Loucy (cell line): ENCODE measurements at regions not wholly inside any gene's neighbourhood (a gene's known extent, or its start where the extent isn't known, plus 50 kb on each side); places are given as distances from the start of the nearest gene placed in this dataset.
"Not testable (repeated sequence)": the region's sequence is repeated elsewhere in the genome, so short reads cannot be mapped to it uniquely, and the experiment has no call there.

Source experiments
- H2AFZ ChIP-seq: fragments of 200-600 bp; sonication (generic); 2 replicates; pipeline ENCODE4 v1.6.0; 2016; ENCODE audit warnings: antibody characterized with exemption, mild to moderate bottlenecking, low read length, moderate library complexity
- H3F3A ChIP-seq: fragments of 200-600 bp; 2 replicates; pipeline ENCODE4 v1.6.0; 2016; ENCODE audit warnings: antibody characterized with exemption, low read depth, mild to moderate bottlenecking
- H3K27me3 ChIP-seq: fragments of 200-600 bp; sonication (generic); 2 replicates; pipeline ENCODE4 v1.6.1; 2014; ENCODE audit warnings: low read length, mild to moderate bottlenecking; ENCODE audit not compliant: insufficient read depth, poor library complexity, severe bottlenecking
- H3K36me3 ChIP-seq: fragments of 200-600 bp; sonication (generic); 2 replicates; pipeline ENCODE4 v1.6.1; 2016; ENCODE audit warnings: low read length; ENCODE audit not compliant: insufficient read depth
- H3K4me1 ChIP-seq: fragments of 200-600 bp; sonication (generic); 2 replicates; pipeline ENCODE4 v1.5.1; 2014; ENCODE audit warnings: low read length, mild to moderate bottlenecking; ENCODE audit not compliant: insufficient read depth, poor library complexity, severe bottlenecking
- H3K4me2 ChIP-seq: fragments of 200-600 bp; sonication (generic); 2 replicates; pipeline ENCODE4 v1.6.0; 2014; ENCODE audit warnings: antibody characterized with exemption, low read length, low read depth, mild to moderate bottlenecking; ENCODE audit not compliant: poor library complexity, severe bottlenecking
- H3K4me3 ChIP-seq: fragments of 200-600 bp; sonication (generic); 2 replicates; pipeline ENCODE4 v1.5.1; 2014; ENCODE audit warnings: low read length, mild to moderate bottlenecking, mixed read lengths; ENCODE audit not compliant: poor library complexity, severe bottlenecking
- H3K79me2 ChIP-seq: fragments of 200-600 bp; sonication (generic); 2 replicates; pipeline ENCODE4 v1.6.1; 2014; ENCODE audit warnings: low read length; ENCODE audit not compliant: insufficient read depth
- H3K9ac ChIP-seq: fragments of 200-600 bp; sonication (generic); 2 replicates; pipeline ENCODE4 v1.6.0; 2014; ENCODE audit warnings: mild to moderate bottlenecking, low read depth, low read length, moderate library complexity; ENCODE audit not compliant: poor library complexity, severe bottlenecking
- H3K9me2 ChIP-seq: fragments of 200-600 bp; sonication (generic); replicated peaks from 2 replicates; pipeline ENCODE4 v1.6.1; 2016; ENCODE audit warnings: low read depth, low read length, mixed read lengths
- H3K9me3 ChIP-seq: fragments of 200-600 bp; sonication (generic); 2 replicates; pipeline ENCODE4 v1.6.1; 2014; ENCODE audit warnings: mild to moderate bottlenecking, antibody characterized with exemption, low read length, low read depth; ENCODE audit not compliant: insufficient read depth
- H4K20me1 ChIP-seq: fragments of 200-600 bp; sonication (generic); 2 replicates; pipeline ENCODE4 v1.6.0; 2014; ENCODE audit warnings: antibody characterized with exemption, low read length, mild to moderate bottlenecking; ENCODE audit not compliant: insufficient read depth, poor library complexity, severe bottlenecking
- CTCF ChIP-seq: fragments of 200-600 bp; sonication (generic); conservative IDR thresholded peaks from 2 replicates; pipeline ENCODE4 v1.5.1; 2014; ENCODE audit warnings: mild to moderate bottlenecking, antibody characterized with exemption, low read length
- EZH2phosphoT487 ChIP-seq: fragments of 200-600 bp; IDR thresholded peaks from 2 replicates; pipeline ENCODE4 v1.6.1; 2018; ENCODE audit warnings: antibody characterized with exemption, mild to moderate bottlenecking, moderate library complexity, borderline replicate concordance

GRCh38 chr7:15131661-15132060, 229.1 kb upstream of the DGKB start:
- Histone ChIP-seq H3K79me2 (no peaks in the 10 kb centered on the region), H3K4me3 (no peak overlapping the region), H3K4me1 (peaks cover 4% of the 10 kb centered on the region), H3K36me3 (no peaks in the 10 kb centered on the region), H3K27me3 (no peaks in the 10 kb centered on the region), H3F3A (no peaks in the 10 kb centered on the region), H4K20me1 (no peaks in the 10 kb centered on the region), H2AFZ (0 out of 2 replicates have a peak overlapping the region, but pooled peaks have one; percentile 27), H3K9me3 (no peaks in the 10 kb centered on the region), H3K4me2 (no peak overlapping the region), H3K9ac (no peak overlapping the region), H3K9me2 (no peaks in the 10 kb centered on the region)
- TF ChIP-seq CTCF: no peak
- no peak for TF ChIP-seq EZH2phosphoT487

GRCh38 chr7:15130666-15131541, 228.4 kb upstream of the DGKB start:
- Histone ChIP-seq H3K79me2 (no peaks in the 10 kb centered on the region), H3K9me2 (no peaks in the 10 kb centered on the region), H2AFZ (no peak overlapping the region), H3K4me2 (no peak overlapping the region), H3F3A (no peaks in the 10 kb centered on the region), H3K36me3 (no peaks in the 10 kb centered on the region), H3K27me3 (no peaks in the 10 kb centered on the region), H3K9ac (no peak overlapping the region), H3K4me1 (peaks cover 11% of the 10 kb centered on the region), H4K20me1 (no peaks in the 10 kb centered on the region), H3K4me3 (no peak overlapping the region), H3K9me3 (no peaks in the 10 kb centered on the region)
- TF ChIP-seq EZH2phosphoT487 (no peak), CTCF (no peak)

DNA sequence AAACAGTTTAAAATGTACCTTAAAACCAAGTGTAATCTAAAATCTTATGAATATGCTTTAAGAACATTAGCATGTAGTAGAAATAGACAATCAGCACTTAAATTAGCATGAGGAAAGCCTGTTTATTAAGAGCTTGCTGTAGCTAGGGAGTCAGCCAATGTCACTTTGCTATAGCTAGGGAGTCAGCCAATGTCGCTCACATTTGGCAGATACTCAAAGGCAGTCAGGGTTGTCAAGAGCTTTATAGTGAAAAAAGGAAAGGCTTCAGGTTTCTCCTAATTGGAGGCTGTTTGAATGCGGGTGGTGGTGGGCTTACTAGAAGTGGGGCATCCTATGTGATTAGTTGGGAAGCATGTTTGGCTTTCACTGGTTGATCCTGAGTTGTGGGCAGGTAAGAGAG, 226.2 kb upstream of the DGKB start:
- Histone ChIP-seq H4K20me1 (no peaks in the 10 kb centered on the region), H3K27me3 (no peaks in the 10 kb centered on the region), H3K79me2 (no peaks in the 10 kb centered on the region), H3F3A (0 out of 2 replicates have a peak, but pooled peaks cover 3% of the 10 kb centered on the region), H3K9ac (no peak overlapping the region), H3K36me3 (no peaks in the 10 kb centered on the region), H3K9me3 (no peaks in the 10 kb centered on the region), H3K9me2 (no peaks in the 10 kb centered on the region), H3K4me3 (no peak overlapping the region), H3K4me2 (no peak overlapping the region), H2AFZ (no peak overlapping the region), H3K4me1 (peaks cover 31% of the 10 kb centered on the region)
- TF ChIP-seq CTCF (no peak), EZH2phosphoT487 (no peak)

GRCh38 chr7:15126653-15127052, 224.1 kb upstream of the DGKB start:
- H3K9me2 ChIP-seq, H3K4me3 ChIP-seq, H3K9ac ChIP-seq, H3K27me3 ChIP-seq, H3F3A ChIP-seq, H3K9me3 ChIP-seq, H3K79me2 ChIP-seq, H4K20me1 ChIP-seq, H2AFZ ChIP-seq, H3K36me3 ChIP-seq: not testable (repeated sequence)
- Histone ChIP-seq H3K4me2 (peak overlapping the region; percentile 4), H3K4me1 (peaks cover 40% of the 10 kb centered on the region)
